HepG2 (cell line): ENCODE measurements at regions not wholly inside any gene's neighbourhood (a gene's known extent, or its start where the extent isn't known, plus 50 kb on each side); places are given as distances from the start of the nearest gene placed in this dataset.

Experiments
- ATAC-seq: fragments of 200-7000 bp; cut with Tn5 transposase; 3 replicates; pipeline ENCODE4 v1.9.1; 2020; ENCODE audit warnings: mild to moderate bottlenecking, moderate library complexity
- BruUV-seq: library from RNA; stranded (reverse); fragments of 400-500 nt; replicated peaks from 2 replicates; lab custom pipeline; 2021; lab: Mats Ljungman, UMichigan
- CTCF ChIA-PET: fragments of 300-600 bp; formaldehyde crosslinking; extraction: SDS; loops from one replicate; lab custom pipeline; 2021; ENCODE audit warnings: low total read pairs, inconsistent platforms, low intra/inter-chr PET ratio; lab: Yijun Ruan, JAX
- POLR2A ChIA-PET: fragments of 350-600 bp; sonication (Branson Sonifier 250); formaldehyde crosslinking; loops from one replicate; lab custom pipeline; 2020; ENCODE audit warnings: antibody characterized with exemption, inconsistent platforms; lab: Yijun Ruan, JAX
- DNase-seq: peaks from one replicate; pipeline ENCODE4 v3.0.0-alpha.2; 2015; ENCODE audit warnings: low spot score
- FAIRE-seq: peaks from 3 replicates; lab custom pipeline; 2011; peaks lifted over from hg19 to GRCh38; lab: Jason Lieb, UNC
- H2AFZ ChIP-seq: one replicate; pipeline ENCODE4 v1.6.1; 2011; ENCODE audit warnings: low read length, inconsistent platforms
- H3K27ac ChIP-seq: fragments of 300-600 bp; 3 replicates; pipeline ENCODE4 v1.8.0; 2011; ENCODE audit warnings: mixed run types, mild to moderate bottlenecking, mixed read lengths, low read length, inconsistent platforms; ENCODE audit not compliant: insufficient read depth; ENCODE audit errors: extremely low read length
- H3K27me3 ChIP-seq, 2 experiments: fragments of 200-600 bp in 1 of 2; 2 replicates in 1 of 2; 3 replicates in 1 of 2; pipeline versions ENCODE4 v1.6.0 to v1.8.0; 2011; ENCODE audit warnings: low read length in 2 of 2, mild to moderate bottlenecking in 2 of 2, moderate library complexity in 2 of 2, inconsistent platforms in 1 of 2; ENCODE audit not compliant: insufficient read depth in 2 of 2, control insufficient read depth in 1 of 2
- H3K36me3 ChIP-seq, 2 experiments: fragments of 200-600 bp in 1 of 2; replicated peaks in 1 of 2; 2 replicates in 1 of 2; 3 replicates in 1 of 2; pipeline versions ENCODE4 v1.5.1 to v1.8.0; 2011; ENCODE audit warnings: low read length in 2 of 2, inconsistent platforms in 1 of 2; ENCODE audit not compliant: insufficient read depth in 2 of 2, control insufficient read depth in 1 of 2
- H3K4me1 ChIP-seq: 2 replicates; pipeline ENCODE4 v1.5.1; 2012; ENCODE audit warnings: low read length, inconsistent platforms; ENCODE audit not compliant: insufficient read depth
- H3K4me2 ChIP-seq: 2 replicates; pipeline ENCODE4 v1.6.0; 2011; ENCODE audit warnings: low read depth, low read length, inconsistent platforms
- H3K4me3 ChIP-seq, 3 experiments: fragments of 200-600 bp in 1 of 3; sonication (generic), shearing (Covaris generic) in 1 of 3; replicated peaks in 1 of 3; 2 replicates each; pipeline ENCODE4 v1.5.1; 2011 to 2016; ENCODE audit warnings: low read length in 3 of 3, inconsistent platforms in 2 of 3, low read depth in 2 of 3, mild to moderate bottlenecking in 2 of 3, control low read depth in 1 of 3, mixed read lengths in 1 of 3; ENCODE audit not compliant: insufficient read depth in 1 of 3
- H3K79me2 ChIP-seq: one replicate; pipeline ENCODE4 v1.6.1; 2011; ENCODE audit warnings: low read length, inconsistent platforms; ENCODE audit not compliant: insufficient read depth
- H3K9ac ChIP-seq: 2 replicates; pipeline ENCODE4 v1.6.0; 2011; ENCODE audit warnings: mild to moderate bottlenecking, low read depth, low read length, inconsistent platforms; ENCODE audit not compliant: insufficient read depth
- H3K9me3 ChIP-seq: 2 replicates; pipeline ENCODE4 v1.5.1; 2012; ENCODE audit warnings: mild to moderate bottlenecking, low read length
- H4K20me1 ChIP-seq: 2 replicates; pipeline ENCODE4 v1.6.0; 2011; ENCODE audit warnings: inconsistent platforms, mild to moderate bottlenecking, low read length, moderate library complexity; ENCODE audit not compliant: insufficient read depth
- CREB1 ChIP-seq, 2 experiments: fragments of 450-650 bp in 1 of 2; IDR thresholded peaks; 2 replicates each; pipeline ENCODE4 v1.6.1; 2016 to 2017; ENCODE audit warnings: control low read depth in 1 of 2, mild to moderate bottlenecking in 1 of 2, missing compliant biosample characterization in 1 of 2, missing genetic modification characterization in 1 of 2
- WGBS: methylation state at CpG from one replicate; pipeline ENCODE4 v1.1.6; 2017; ENCODE audit warnings: low lambda C conversion rate; 5-methylcytosine and 5-hydroxymethylcytosine counted together
- in situ Hi-C: cut with HindIII; loops from 2 replicates; pipeline ENCODE4 v1.10.0; 2017; ENCODE audit warnings: low pct_unique_long_range_greater_than_20kb; ENCODE audit not compliant: extremely low pct_ligation_motif_present
- intact Hi-C: fragments of 100-400 bp; cut with micrococcal nuclease; formaldehyde crosslinking; loops from one replicate; pipeline ENCODE4 v1.10.0; 2022; ENCODE audit not compliant: unreplicated experiment
- TF ChIP-seq, protein P1 (sequence below): fragments of 450-650 bp; IDR thresholded peaks from 2 replicates; pipeline ENCODE4 v1.6.1; 2017; ENCODE audit warnings: mild to moderate bottlenecking
- TF ChIP-seq, protein P2 (sequence below), 2 experiments: IDR thresholded peaks; 2 replicates each; pipeline ENCODE4 v1.6.1; 2011 to 2012; ENCODE audit warnings: low read length in 2 of 2, borderline replicate concordance in 1 of 2, low read depth in 1 of 2, mild to moderate bottlenecking in 1 of 2, moderate library complexity in 1 of 2

DNA sequence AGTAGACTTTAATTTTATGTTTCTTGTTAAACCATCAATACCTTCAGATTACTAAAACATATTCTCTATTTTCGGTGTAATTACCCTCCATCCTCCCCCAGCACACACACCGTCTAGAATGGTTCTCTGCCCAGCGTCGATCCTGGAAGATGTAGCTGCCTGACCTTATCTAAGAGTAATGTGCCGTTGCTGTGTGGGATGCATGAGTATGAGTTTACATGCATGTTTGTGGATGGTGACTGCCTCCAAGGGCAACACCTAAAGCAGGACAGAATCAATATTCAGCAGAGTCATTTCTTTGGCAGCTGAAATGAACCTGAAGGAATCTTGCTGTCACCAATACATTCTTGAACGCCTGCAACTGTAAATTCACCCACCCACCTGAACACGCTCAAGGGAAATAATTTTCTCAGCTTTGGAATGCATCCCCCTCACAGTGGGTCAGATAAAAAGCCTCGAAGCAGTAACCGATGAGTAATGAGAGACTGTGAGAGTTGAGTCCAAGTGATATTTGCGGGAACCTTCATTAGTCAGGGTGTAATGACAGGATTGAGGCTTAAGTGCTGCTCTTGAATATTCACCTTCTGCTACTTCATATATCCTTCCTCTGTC is 155.8 kb upstream of the RND3 start:
- Histone ChIP-seq H3K36me3 (no peaks in the 10 kb centered on the region), H3K4me1 (no peaks in the 10 kb centered on the region), H3K27ac (no peak overlapping the region), H3K79me2 (no peaks in the 10 kb centered on the region), H3K4me2 (no peak overlapping the region), H3K4me3 (no peak overlapping the region), H4K20me1 (no peaks in the 10 kb centered on the region), H2AFZ (no peak overlapping the region), H3K9ac (no peak overlapping the region), H3K27me3 (no peaks in the 10 kb centered on the region), H3K9me3 (no peaks in the 10 kb centered on the region)
- intact Hi-C loops (no loop called here), in situ Hi-C loops (no loop called here)
- WGBS, result 44% methylated on average over 10 of the region's 10 CpGs
- BruUV-seq, result no TSS peak
- DNase-seq, result no peak
- FAIRE-seq, result no peak
- ChIA-PET POLR2A (no interaction called here), CTCF (no interaction called here)
- TF ChIP-seq, protein P1, sequence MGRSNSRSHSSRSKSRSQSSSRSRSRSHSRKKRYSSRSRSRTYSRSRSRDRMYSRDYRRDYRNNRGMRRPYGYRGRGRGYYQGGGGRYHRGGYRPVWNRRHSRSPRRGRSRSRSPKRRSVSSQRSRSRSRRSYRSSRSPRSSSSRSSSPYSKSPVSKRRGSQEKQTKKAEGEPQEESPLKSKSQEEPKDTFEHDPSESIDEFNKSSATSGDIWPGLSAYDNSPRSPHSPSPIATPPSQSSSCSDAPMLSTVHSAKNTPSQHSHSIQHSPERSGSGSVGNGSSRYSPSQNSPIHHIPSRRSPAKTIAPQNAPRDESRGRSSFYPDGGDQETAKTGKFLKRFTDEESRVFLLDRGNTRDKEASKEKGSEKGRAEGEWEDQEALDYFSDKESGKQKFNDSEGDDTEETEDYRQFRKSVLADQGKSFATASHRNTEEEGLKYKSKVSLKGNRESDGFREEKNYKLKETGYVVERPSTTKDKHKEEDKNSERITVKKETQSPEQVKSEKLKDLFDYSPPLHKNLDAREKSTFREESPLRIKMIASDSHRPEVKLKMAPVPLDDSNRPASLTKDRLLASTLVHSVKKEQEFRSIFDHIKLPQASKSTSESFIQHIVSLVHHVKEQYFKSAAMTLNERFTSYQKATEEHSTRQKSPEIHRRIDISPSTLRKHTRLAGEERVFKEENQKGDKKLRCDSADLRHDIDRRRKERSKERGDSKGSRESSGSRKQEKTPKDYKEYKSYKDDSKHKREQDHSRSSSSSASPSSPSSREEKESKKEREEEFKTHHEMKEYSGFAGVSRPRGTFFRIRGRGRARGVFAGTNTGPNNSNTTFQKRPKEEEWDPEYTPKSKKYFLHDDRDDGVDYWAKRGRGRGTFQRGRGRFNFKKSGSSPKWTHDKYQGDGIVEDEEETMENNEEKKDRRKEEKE, result no peak
- TF ChIP-seq, protein P2, sequence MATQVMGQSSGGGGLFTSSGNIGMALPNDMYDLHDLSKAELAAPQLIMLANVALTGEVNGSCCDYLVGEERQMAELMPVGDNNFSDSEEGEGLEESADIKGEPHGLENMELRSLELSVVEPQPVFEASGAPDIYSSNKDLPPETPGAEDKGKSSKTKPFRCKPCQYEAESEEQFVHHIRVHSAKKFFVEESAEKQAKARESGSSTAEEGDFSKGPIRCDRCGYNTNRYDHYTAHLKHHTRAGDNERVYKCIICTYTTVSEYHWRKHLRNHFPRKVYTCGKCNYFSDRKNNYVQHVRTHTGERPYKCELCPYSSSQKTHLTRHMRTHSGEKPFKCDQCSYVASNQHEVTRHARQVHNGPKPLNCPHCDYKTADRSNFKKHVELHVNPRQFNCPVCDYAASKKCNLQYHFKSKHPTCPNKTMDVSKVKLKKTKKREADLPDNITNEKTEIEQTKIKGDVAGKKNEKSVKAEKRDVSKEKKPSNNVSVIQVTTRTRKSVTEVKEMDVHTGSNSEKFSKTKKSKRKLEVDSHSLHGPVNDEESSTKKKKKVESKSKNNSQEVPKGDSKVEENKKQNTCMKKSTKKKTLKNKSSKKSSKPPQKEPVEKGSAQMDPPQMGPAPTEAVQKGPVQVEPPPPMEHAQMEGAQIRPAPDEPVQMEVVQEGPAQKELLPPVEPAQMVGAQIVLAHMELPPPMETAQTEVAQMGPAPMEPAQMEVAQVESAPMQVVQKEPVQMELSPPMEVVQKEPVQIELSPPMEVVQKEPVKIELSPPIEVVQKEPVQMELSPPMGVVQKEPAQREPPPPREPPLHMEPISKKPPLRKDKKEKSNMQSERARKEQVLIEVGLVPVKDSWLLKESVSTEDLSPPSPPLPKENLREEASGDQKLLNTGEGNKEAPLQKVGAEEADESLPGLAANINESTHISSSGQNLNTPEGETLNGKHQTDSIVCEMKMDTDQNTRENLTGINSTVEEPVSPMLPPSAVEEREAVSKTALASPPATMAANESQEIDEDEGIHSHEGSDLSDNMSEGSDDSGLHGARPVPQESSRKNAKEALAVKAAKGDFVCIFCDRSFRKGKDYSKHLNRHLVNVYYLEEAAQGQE (IDR thresholded peaks at IDR 0.05; ENCODE audit: borderline replicate concordance in 1 of 2, low read depth in 1 of 2, low read length in 2 of 2), result no peak
- TF ChIP-seq CREB1 (IDR thresholded peaks at IDR 0.05) (0 out of 2 replicates have a peak, but pooled peaks have one; percentile 3), CREB1 (CRISPR knock-in tag; IDR thresholded peaks at IDR 0.05) (no peak)
- ATAC-seq, result no peak
